Upper lobe of right lung (tissue), 1 donor: ENCODE measurements at regions not wholly inside any gene's neighbourhood (a gene's known extent, or its start where the extent isn't known, plus 50 kb on each side); places are given as distances from the start of the nearest gene placed in this dataset.
A peak's percentile ranks its signal among the peaks of the same experiment; 100 is the strongest.

Source experiments
- ATAC-seq: fragments of 200-7000 bp; cut with Tn5 transposase; one replicate; pipeline ENCODE4 v1.9.1; 2020; ENCODE audit warnings: mild to moderate bottlenecking, moderate library complexity
- DNase-seq: peaks from one replicate; pipeline ENCODE4 v3.0.0-alpha.2; 2020
- H3K27ac ChIP-seq: fragments of 200-600 bp; one replicate; pipeline ENCODE4 v1.8.0; 2022
- H3K27me3 ChIP-seq: fragments of 200-600 bp; one replicate; pipeline ENCODE4 v1.8.0; 2022; ENCODE audit warnings: mild to moderate bottlenecking
- H3K36me3 ChIP-seq: fragments of 200-600 bp; one replicate; pipeline ENCODE4 v1.8.0; 2022
- H3K4me1 ChIP-seq: fragments of 200-600 bp; one replicate; pipeline ENCODE4 v1.8.0; 2022
- H3K4me3 ChIP-seq: fragments of 200-600 bp; one replicate; pipeline ENCODE4 v1.8.0; 2022; ENCODE audit warnings: mild to moderate bottlenecking
- H3K9me3 ChIP-seq: fragments of 200-600 bp; one replicate; pipeline ENCODE4 v1.8.0; 2022
- CTCF ChIP-seq: fragments of 200-600 bp; IDR thresholded peaks from one replicate; pipeline ENCODE4 v1.8.0; 2022; ENCODE audit warnings: antibody characterized with exemption
- intact Hi-C: fragments of 100-400 bp; cut with DNase I; formaldehyde crosslinking; loops from one replicate; pipeline ENCODE4 v1.11.0; 2022
- donor health status: DM: no; HTN: yes; CAD: no; lungs with severe emphysema.

DNA sequence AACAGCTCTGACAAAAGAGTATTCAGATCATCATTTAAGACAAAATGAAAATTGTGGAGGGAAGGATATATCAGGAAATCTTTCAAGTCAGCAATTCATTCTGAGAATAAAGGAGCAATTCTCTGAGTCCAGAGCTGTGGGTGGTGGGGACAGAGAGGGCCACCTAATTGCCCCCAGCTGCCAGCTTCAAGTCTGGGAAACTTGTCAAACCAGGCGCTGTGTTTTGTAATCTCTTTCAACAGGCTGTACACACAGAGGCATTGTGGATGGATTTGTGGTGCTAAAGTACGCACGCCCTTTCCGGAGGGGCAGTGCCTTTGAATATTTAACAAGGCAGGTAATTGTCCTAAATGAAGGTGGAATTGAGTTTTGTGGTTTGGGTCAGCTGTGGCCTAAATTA, 591.1 kb upstream of the BOD1L1 start:
- TF ChIP-seq CTCF = no peak
- no peaks in the 10 kb centered on the region for H3K9me3 ChIP-seq
- H3K4me1 ChIP-seq = no peaks in the 10 kb centered on the region
- no peak overlapping the region for H3K27ac ChIP-seq
- intact Hi-C loops = no loop called here
- H3K4me3 ChIP-seq = no peak overlapping the region
- peak; percentile 22 for ATAC-seq
- no peaks in the 10 kb centered on the region for H3K27me3 ChIP-seq
- H3K36me3 ChIP-seq = no peaks in the 10 kb centered on the region
- no peak for DNase-seq

DNA sequence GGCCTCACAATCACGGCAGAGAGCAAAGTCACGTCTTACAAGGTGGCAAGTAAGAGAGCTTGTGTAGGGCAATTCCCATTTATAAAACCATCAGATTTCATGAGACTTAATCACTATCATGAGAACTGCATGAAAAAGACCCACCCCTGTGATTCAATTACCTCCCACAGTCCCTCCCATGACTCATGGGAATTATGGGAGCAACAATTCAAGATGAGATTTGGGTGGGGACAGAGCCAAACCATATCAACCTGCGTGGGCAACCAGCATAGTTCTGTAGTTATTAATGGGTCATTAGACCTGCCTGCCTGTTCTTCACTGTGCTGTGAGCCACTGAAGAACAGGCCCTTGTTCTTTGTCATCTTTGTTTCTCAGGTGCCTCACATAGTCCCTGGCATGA, 593.7 kb upstream of the BOD1L1 start:
- TF ChIP-seq CTCF = no peak
- H3K27me3 ChIP-seq = no peaks in the 10 kb centered on the region
- no peak overlapping the region for H3K4me3 ChIP-seq
- H3K27ac ChIP-seq = no peak overlapping the region
- H3K4me1 ChIP-seq = no peaks in the 10 kb centered on the region
- no peaks in the 10 kb centered on the region for H3K36me3 ChIP-seq
- ATAC-seq (no peak), DNase-seq (no peak)
- no peaks in the 10 kb centered on the region for H3K9me3 ChIP-seq
- intact Hi-C loops = no loop called here

DNA sequence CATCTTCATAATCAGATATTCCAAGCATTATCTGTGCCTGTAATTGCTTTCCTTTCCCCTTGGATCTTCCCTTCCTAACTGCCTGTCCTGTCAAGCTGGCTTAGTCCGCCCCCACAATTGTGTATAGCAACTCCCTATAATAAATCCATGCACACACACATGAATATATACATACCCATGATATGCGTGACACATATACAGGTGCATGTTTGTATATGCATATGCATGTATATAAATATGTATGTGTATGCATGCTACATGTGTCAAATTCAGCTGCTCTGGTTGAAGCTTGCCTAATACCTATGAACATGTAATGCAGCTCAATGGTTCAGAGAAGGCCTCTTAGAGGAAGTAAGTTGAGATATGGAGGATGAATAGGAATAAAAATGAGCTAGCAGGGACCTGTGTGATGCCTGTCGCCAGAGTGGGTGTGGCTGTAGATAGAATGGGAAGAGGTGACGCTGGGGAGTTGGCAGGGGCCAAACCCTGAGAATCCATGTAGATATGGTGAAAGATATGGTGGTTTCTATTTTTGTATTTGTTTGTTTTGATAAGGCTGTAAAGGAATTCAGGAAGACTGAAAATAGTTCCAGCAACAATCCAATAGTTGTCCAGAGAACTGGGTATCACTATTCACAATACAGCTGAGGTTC, 595.0 kb upstream of the BOD1L1 start:
- no peaks in the 10 kb centered on the region for H3K27me3 ChIP-seq
- H3K27ac ChIP-seq = no peak overlapping the region

GRCh38 chr4:14223461-14223860, 595.9 kb upstream of the BOD1L1 start:
- ATAC-seq (no peak), DNase-seq (no peak)
- TF ChIP-seq CTCF = no peak
- no peaks in the 10 kb centered on the region for H3K27me3 ChIP-seq
- H3K36me3 ChIP-seq = no peaks in the 10 kb centered on the region
- no peak overlapping the region for H3K4me3 ChIP-seq
- no peak overlapping the region for H3K27ac ChIP-seq
- intact Hi-C loops = no loop called here
- no peaks in the 10 kb centered on the region for H3K4me1 ChIP-seq
- no peaks in the 10 kb centered on the region for H3K9me3 ChIP-seq

More for the DNA sequence above, 595.0 kb upstream of the BOD1L1 start:
- no peaks in the 10 kb centered on the region for H3K36me3 ChIP-seq
- H3K9me3 ChIP-seq = no peaks in the 10 kb centered on the region
- no peak overlapping the region for H3K4me3 ChIP-seq
- no peak for TF ChIP-seq CTCF
- DNase-seq (no peak), ATAC-seq (no peak)
- H3K4me1 ChIP-seq = no peaks in the 10 kb centered on the region
- intact Hi-C loops = no loop called here

- DNase-seq (no peak), ATAC-seq (peak; percentile 80)
- no peak for TF ChIP-seq CTCF
- Histone ChIP-seq H3K27ac (no peak overlapping the region), H3K4me1 (no peaks in the 10 kb centered on the region), H3K36me3 (no peaks in the 10 kb centered on the region), H3K9me3 (no peaks in the 10 kb centered on the region), H3K27me3 (no peaks in the 10 kb centered on the region), H3K4me3 (no peak overlapping the region)
- intact Hi-C loops = no loop called here
These were observed 598.2 kb upstream of the BOD1L1 start for GRCh38 chr4:14225688-14226207.

DNA sequence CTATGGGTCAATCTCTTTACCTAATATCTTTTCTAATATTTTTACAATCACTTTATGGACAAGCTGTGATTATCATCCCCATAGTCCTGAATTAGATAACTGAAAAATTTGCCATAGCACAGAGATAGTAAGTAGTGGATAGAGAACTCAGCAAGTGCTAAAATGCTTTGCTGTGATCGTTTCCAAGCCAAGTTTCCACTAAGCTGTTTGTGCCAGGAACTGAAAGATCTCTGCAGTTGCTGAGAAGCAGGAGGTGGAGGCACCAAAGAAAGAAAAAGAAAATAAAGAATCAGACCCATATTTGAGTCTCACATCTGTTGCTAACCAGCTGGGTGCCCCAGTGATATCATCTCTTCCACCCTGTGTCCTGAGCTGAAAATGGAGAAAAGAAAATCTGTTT, 605.6 kb upstream of the BOD1L1 start:
- Histone ChIP-seq H3K36me3 (no peaks in the 10 kb centered on the region), H3K27ac (no peak overlapping the region), H3K4me3 (no peak overlapping the region), H3K27me3 (peaks cover 4% of the 10 kb centered on the region), H3K4me1 (no peaks in the 10 kb centered on the region), H3K9me3 (no peaks in the 10 kb centered on the region)
- TF ChIP-seq CTCF = no peak
- ATAC-seq (no peak), DNase-seq (no peak)
- intact Hi-C loops = no loop called here
